ENCODE measurements at regions not wholly inside any gene's neighbourhood (a gene's known extent, or its start where the extent isn't known, plus 50 kb on each side); places are given as distances from the start of the nearest gene placed in this dataset.

GRCh38 chr5:114250536-114250935 lies 111.3 kb upstream of the KCNN2 start:
- DNase-seq (ENCODE audit: low spot score), result no peak

- DNase-seq (ENCODE audit: low spot score), result no peak
Measured at GRCh38 chr5:114252226-114252625, 109.6 kb upstream of the KCNN2 start.

GRCh38 chr5:114255260-114255659 lies 106.6 kb upstream of the KCNN2 start:
- no peak for DNase-seq (ENCODE audit: low spot score)

GRCh38 chr5:114261989-114262388 lies 99.9 kb upstream of the KCNN2 start:
- DNase-seq (ENCODE audit: low spot score), result no peak

- DNase-seq (ENCODE audit: low spot score), result no peak
Measured at GRCh38 chr5:114265432-114266060, 96.3 kb upstream of the KCNN2 start.

- no peak for DNase-seq (ENCODE audit: low spot score)
Measured at GRCh38 chr5:114266374-114266773, 95.5 kb upstream of the KCNN2 start.

DNA sequence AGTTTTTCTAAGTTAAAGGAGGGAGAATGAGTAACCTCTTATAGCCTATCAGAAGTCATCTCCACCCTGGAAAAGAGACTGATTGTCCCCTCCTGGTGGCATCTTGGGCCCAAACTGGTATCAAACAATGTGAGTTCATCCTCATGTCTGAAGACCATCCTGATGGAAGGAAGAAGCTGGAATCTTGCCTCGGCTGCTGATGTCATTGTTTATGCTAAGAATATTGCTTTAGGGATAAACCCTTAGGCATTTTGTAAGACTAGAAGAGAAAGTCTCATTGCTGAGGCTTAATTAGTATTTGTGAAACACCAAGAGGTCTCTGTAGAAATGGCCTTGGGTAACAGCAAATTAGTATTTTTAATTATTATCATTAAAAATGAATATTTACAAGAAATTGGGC lies 65.7 kb upstream of the KCNN2 start:
- no peak for DNase-seq (ENCODE audit: low spot score)

DNA sequence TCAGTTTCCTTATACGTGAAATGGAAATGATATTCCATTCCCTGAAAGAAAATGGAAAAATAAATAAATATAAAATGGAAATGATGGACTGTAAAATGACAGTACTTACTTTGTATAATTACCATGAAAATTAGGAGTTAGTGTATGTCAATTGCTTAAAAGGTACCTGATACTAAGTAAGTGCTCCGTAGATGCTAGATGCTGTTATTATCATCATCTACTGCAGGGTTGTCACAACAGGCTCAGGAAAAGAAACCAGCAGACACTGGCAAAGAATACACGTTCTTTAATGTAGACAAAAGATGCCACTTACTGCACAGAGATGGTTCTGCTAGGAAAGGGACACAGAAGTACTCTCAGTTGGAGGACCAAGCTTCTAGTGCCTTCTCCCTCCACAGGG lies 64.0 kb upstream of the KCNN2 start:
- DNase-seq (ENCODE audit: low spot score), result no peak

GRCh38 chr5:114305402-114306207 lies 56.3 kb upstream of the KCNN2 start:
- no peak for DNase-seq (ENCODE audit: low spot score)

DNA sequence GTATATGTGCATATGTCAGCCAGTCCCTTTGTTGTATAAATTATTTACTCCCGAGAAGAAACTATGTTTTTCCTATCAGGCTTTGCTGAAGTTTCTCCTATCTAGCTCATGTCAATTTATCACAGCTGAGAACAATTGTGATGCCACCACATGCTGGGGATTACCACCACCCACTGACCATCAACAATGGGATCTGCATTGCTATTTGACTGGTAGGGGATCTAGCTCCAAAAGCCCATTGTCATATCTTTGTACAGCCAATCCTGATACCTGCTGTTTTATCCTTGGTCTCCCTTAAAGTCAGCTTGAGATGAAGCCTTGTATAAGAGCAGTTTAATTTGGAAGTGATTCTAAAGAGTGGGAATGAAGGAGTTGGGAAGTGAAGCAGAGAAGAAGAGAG lies 53.9 kb upstream of the KCNN2 start:
- DNase-seq (ENCODE audit: low spot score), result no peak

GRCh38 chr5:114308508-114308907 lies 53.4 kb upstream of the KCNN2 start:
- DNase-seq (ENCODE audit: low spot score), result no peak

- no peak for DNase-seq (ENCODE audit: low spot score)
Measured at GRCh38 chr5:114310666-114311065, 51.2 kb upstream of the KCNN2 start.

DNA sequence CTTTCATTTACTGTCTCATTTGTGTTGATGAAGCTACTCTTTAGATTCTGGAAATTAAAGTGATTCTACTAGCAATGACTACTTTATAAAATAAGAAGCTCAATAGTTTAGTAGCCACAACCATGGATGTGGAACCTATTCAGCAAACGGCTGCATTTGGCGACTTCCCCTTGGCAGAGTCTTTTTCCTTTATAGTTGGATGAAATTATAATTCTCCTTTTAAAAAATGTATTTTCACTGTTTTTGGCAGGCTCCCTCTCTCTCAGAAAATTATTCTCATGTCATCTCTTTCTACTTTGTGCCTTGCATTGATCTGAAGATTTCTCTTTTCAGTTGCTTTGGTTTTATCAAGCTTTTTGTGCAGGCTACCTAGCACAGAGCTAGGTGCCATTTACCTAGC lies 50.6 kb upstream of the KCNN2 start:
- DNase-seq (ENCODE audit: low spot score), result no peak

- DNase-seq (ENCODE audit: low spot score), result peak; percentile 35
Measured at GRCh38 chr5:114311968-114312367, 49.9 kb upstream of the KCNN2 start.

Measured in globus pallidus (tissue), 1 donor.